Endothelial cell of umbilical vein (primary cell): ENCODE measurements at regions not wholly inside any gene's neighbourhood (a gene's known extent, or its start where the extent isn't known, plus 50 kb on each side); places are given as distances from the start of the nearest gene placed in this dataset.

Experiments used
- BruUV-seq: library from RNA; stranded (reverse); fragments of 400-500 nt; replicated peaks from 2 replicates; lab custom pipeline; 2021; lab: Mats Ljungman, UMichigan
- CTCF ChIA-PET: fragments of 300-600, 350-600 bp; sonication (Branson Sonifier 250); formaldehyde crosslinking; loops from one replicate; lab custom pipeline; 2021; ENCODE audit warnings: antibody characterized with exemption, inconsistent platforms; lab: Charles Lee
- POLR2A ChIA-PET: fragments of 300-600, 350-600 bp; sonication (Branson Sonifier 250); formaldehyde crosslinking; loops from one replicate; lab custom pipeline; 2021; ENCODE audit warnings: antibody characterized with exemption, inconsistent platforms; lab: Charles Lee
- DNase-seq: peaks from one replicate; pipeline ENCODE4 v3.0.0-alpha.2; 2011; ENCODE audit warnings: low read depth, low spot score
- FAIRE-seq: peaks from 2 replicates; lab custom pipeline; 2011; peaks lifted over from hg19 to GRCh38; lab: Jason Lieb, UNC
- H2AFZ ChIP-seq: 2 replicates; pipeline ENCODE4 v1.6.0; 2012; ENCODE audit warnings: low read depth, low read length, control low read depth, inconsistent platforms
- H3K27ac ChIP-seq: 2 replicates; pipeline ENCODE4 v1.5.1; 2011; ENCODE audit warnings: low read depth, mild to moderate bottlenecking, control low read depth, low read length, moderate library complexity; ENCODE audit not compliant: insufficient read depth
- H3K27me3 ChIP-seq, 2 experiments: 2 replicates each; pipeline versions ENCODE4 v1.6.0 to v1.6.1; 2011; ENCODE audit warnings: low read length in 2 of 2, mixed read lengths in 1 of 2; ENCODE audit not compliant: control insufficient read depth in 2 of 2, insufficient read depth in 2 of 2
- H3K36me3 ChIP-seq, 2 experiments: 2 replicates in 1 of 2; 3 replicates in 1 of 2; pipeline ENCODE4 v1.5.1; 2011; ENCODE audit warnings: low read length in 2 of 2, mild to moderate bottlenecking in 1 of 2, moderate library complexity in 1 of 2; ENCODE audit not compliant: control insufficient read depth in 2 of 2, insufficient read depth in 2 of 2; ENCODE audit errors: extremely low read depth in 1 of 2
- H3K4me1 ChIP-seq: 3 replicates; pipeline ENCODE4 v1.5.1; 2011; ENCODE audit warnings: mild to moderate bottlenecking, low read length; ENCODE audit not compliant: control insufficient read depth, insufficient read depth; ENCODE audit errors: extremely low read depth
- H3K4me2 ChIP-seq: 2 replicates; pipeline ENCODE4 v1.6.1; 2011; ENCODE audit warnings: low read length, control low read depth, mixed read lengths; ENCODE audit not compliant: insufficient read depth
- H3K4me3 ChIP-seq, 3 experiments: fragments of 200-600 bp in 1 of 3; sonication (generic), shearing (Covaris generic) in 1 of 3; replicated peaks in 1 of 3; 2 replicates each; pipeline ENCODE4 v1.5.1; 2011 to 2016; ENCODE audit warnings: control low read depth in 3 of 3, low read length in 3 of 3, mild to moderate bottlenecking in 2 of 3, inconsistent platforms in 1 of 3, low read depth in 1 of 3, moderate library complexity in 1 of 3; ENCODE audit not compliant: insufficient read depth in 1 of 3
- H3K79me2 ChIP-seq: 2 replicates; pipeline ENCODE4 v1.6.0; 2012; ENCODE audit warnings: low read length, inconsistent platforms; ENCODE audit not compliant: control insufficient read depth, insufficient read depth
- H3K9ac ChIP-seq: replicated peaks from 2 replicates; pipeline ENCODE3; 2011; ENCODE audit warnings: low read length, control low read depth; ENCODE audit not compliant: insufficient read depth; ENCODE audit errors: extremely low read depth
- H3K9me1 ChIP-seq: replicated peaks from 3 replicates; pipeline ENCODE4 v1.6.0; 2011; ENCODE audit warnings: mild to moderate bottlenecking, low read length; ENCODE audit not compliant: control insufficient read depth, insufficient read depth; ENCODE audit errors: extremely low read depth
- H3K9me3 ChIP-seq: replicated peaks from 2 replicates; pipeline ENCODE4 v1.5.1; 2012; ENCODE audit warnings: low read length, inconsistent platforms; ENCODE audit not compliant: control insufficient read depth, insufficient read depth
- H4K20me1 ChIP-seq: replicated peaks from 2 replicates; pipeline ENCODE3; 2011; ENCODE audit warnings: mild to moderate bottlenecking, low read length; ENCODE audit not compliant: control insufficient read depth, insufficient read depth; ENCODE audit errors: extremely low read depth
- EZH2 ChIP-seq: IDR thresholded peaks from 2 replicates; pipeline ENCODE4 v1.6.1; 2012; ENCODE audit warnings: borderline replicate concordance, low read depth, mild to moderate bottlenecking, moderate library complexity, low read length, inconsistent platforms; ENCODE audit not compliant: severe bottlenecking
- FOS ChIP-seq: IDR thresholded peaks from 2 replicates; pipeline ENCODE4 v1.6.1; 2011; ENCODE audit warnings: mild to moderate bottlenecking, low read length, moderate library complexity, borderline replicate concordance; ENCODE audit not compliant: insufficient read depth
- GATA2 ChIP-seq: IDR thresholded peaks from 2 replicates; pipeline ENCODE4 v1.7.0; 2011; ENCODE audit warnings: low read depth, mild to moderate bottlenecking, moderate library complexity, mixed read lengths, low read length; ENCODE audit not compliant: insufficient read length, insufficient read depth
- JUN ChIP-seq: IDR thresholded peaks from 2 replicates; pipeline ENCODE4 v1.6.1; 2011; ENCODE audit warnings: borderline replicate concordance, low read depth; ENCODE audit not compliant: insufficient read length, insufficient read depth
- MYC ChIP-seq: IDR thresholded peaks from one replicate; pipeline ENCODE4 v1.6.1; 2011; ENCODE audit warnings: mild to moderate bottlenecking, low read depth, low read length
- POLR2A ChIP-seq: IDR thresholded peaks from 2 replicates; pipeline ENCODE4 v1.6.1; 2012; ENCODE audit warnings: low read depth, mild to moderate bottlenecking, control low read depth, low read length
- POLR2AphosphoS5 ChIP-seq: IDR thresholded peaks from 2 replicates; pipeline ENCODE4 v1.6.1; 2012; ENCODE audit warnings: low read depth, mild to moderate bottlenecking, control low read depth, low read length, moderate library complexity; ENCODE audit not compliant: insufficient read depth
- dilution Hi-C: fragments of 300-500 bp; cut with MboI; formaldehyde crosslinking; loops from one replicate; pipeline ENCODE4 v1.15.0; 2019; ENCODE audit warnings: low sequenced_read_pairs; ENCODE audit not compliant: extremely low pct_ligation_motif_present
- intact Hi-C: fragments of 100-400 bp; cut with micrococcal nuclease; formaldehyde crosslinking; loops from one replicate; pipeline ENCODE4 v1.10.0; 2022
- TF ChIP-seq, protein P1 (sequence below): IDR thresholded peaks from 2 replicates; pipeline ENCODE4 v1.6.1; 2011; ENCODE audit not compliant: insufficient read depth, insufficient read length
- TF ChIP-seq, protein P2 (sequence below), 2 donors: IDR thresholded peaks; 1 replicate in 1 of 2; 2 replicates in 1 of 2; pipeline ENCODE4 v1.5.1; 2011; ENCODE audit warnings: low read length in 2 of 2, mild to moderate bottlenecking in 2 of 2, moderate library complexity in 2 of 2, control low read depth in 1 of 2, inconsistent platforms in 1 of 2, low read depth in 1 of 2; ENCODE audit not compliant: insufficient read depth in 1 of 2; ENCODE audit errors: extremely low read depth in 1 of 2

GRCh38 chr14:89699071-89699470 is 255.5 kb downstream of the EFCAB11 start:
- no TSS peak for BruUV-seq
- H3K4me3 ChIP-seq, result no peak overlapping the region
- intact Hi-C loops, result no loop called here
- dilution Hi-C loops, result no loop called here
- CTCF ChIA-PET, result no interaction called here
- FAIRE-seq (no peak), DNase-seq (no peak)
- H3K4me1 ChIP-seq, result peaks cover 3% of the 10 kb centered on the region
- no peaks in the 10 kb centered on the region for H3K27me3 ChIP-seq
- H3K79me2 ChIP-seq, result no peaks in the 10 kb centered on the region
- TF ChIP-seq FOS (no peak), GATA2 (no peak), MYC (no peak), JUN (no peak), EZH2 (no peak), POLR2A (no peak), POLR2AphosphoS5 (no peak)
- TF ChIP-seq, protein P1, sequence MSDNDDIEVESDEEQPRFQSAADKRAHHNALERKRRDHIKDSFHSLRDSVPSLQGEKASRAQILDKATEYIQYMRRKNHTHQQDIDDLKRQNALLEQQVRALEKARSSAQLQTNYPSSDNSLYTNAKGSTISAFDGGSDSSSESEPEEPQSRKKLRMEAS, result no peak
- TF ChIP-seq, protein P2, sequence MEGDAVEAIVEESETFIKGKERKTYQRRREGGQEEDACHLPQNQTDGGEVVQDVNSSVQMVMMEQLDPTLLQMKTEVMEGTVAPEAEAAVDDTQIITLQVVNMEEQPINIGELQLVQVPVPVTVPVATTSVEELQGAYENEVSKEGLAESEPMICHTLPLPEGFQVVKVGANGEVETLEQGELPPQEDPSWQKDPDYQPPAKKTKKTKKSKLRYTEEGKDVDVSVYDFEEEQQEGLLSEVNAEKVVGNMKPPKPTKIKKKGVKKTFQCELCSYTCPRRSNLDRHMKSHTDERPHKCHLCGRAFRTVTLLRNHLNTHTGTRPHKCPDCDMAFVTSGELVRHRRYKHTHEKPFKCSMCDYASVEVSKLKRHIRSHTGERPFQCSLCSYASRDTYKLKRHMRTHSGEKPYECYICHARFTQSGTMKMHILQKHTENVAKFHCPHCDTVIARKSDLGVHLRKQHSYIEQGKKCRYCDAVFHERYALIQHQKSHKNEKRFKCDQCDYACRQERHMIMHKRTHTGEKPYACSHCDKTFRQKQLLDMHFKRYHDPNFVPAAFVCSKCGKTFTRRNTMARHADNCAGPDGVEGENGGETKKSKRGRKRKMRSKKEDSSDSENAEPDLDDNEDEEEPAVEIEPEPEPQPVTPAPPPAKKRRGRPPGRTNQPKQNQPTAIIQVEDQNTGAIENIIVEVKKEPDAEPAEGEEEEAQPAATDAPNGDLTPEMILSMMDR (IDR thresholded peaks at IDR 0.05; ENCODE audit: extremely low read depth in 1 of 2, insufficient read depth in 1 of 2, low read depth in 1 of 2, low read length in 2 of 2), result no peak
- H2AFZ ChIP-seq, result no peak overlapping the region
- POLR2A ChIA-PET, result no interaction called here
- no peak overlapping the region for H3K4me2 ChIP-seq
- H3K36me3 ChIP-seq, result no peaks in the 10 kb centered on the region
- H3K9me3 ChIP-seq, result no peaks in the 10 kb centered on the region
- no peak overlapping the region for H3K9ac ChIP-seq
- no peaks in the 10 kb centered on the region for H3K9me1 ChIP-seq
- H4K20me1 ChIP-seq, result no peaks in the 10 kb centered on the region
- H3K27ac ChIP-seq, result no peak overlapping the region
